Fibroblast of the aortic adventitia (primary cell): ENCODE measurements at regions not wholly inside any gene's neighbourhood (a gene's known extent, or its start where the extent isn't known, plus 50 kb on each side); places are given as distances from the start of the nearest gene placed in this dataset.

Source experiments
- DNase-seq: peaks from one replicate; pipeline ENCODE4 v3.0.0-alpha.2; 2010; ENCODE audit warnings: low read depth
- H3K4me3 ChIP-seq: 2 replicates; pipeline ENCODE4 v1.5.1; 2011; ENCODE audit warnings: low read depth, mild to moderate bottlenecking, control low read depth, low read length, moderate library complexity
- TF ChIP-seq, protein P1 (sequence below): IDR thresholded peaks from 2 replicates; pipeline ENCODE4 v1.5.1; 2011; ENCODE audit warnings: mild to moderate bottlenecking, low read length, control low read depth, inconsistent platforms; ENCODE audit not compliant: insufficient read depth

DNA sequence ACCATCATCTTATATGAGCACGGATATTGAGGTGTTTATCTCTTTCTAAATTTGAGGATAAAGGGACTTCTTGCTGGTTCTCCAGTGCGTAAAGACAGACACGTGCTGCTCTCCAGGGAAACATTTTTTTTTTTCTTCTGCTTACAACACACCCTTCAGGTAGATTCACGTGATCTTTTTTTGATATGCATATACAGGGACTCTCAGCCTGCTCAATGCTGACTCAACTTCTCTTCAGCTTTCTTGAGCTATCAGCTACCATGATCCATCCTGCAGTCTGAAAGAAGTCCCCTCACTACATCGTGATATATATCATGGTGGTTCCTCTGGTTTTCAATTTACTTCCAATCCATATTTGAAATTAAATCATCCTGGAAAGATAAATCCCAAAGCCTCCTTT lies 87.1 kb upstream of the SLITRK3 start:
- H3K4me3 ChIP-seq = no peak overlapping the region
- DNase-seq = no peak
- TF ChIP-seq, protein P1, sequence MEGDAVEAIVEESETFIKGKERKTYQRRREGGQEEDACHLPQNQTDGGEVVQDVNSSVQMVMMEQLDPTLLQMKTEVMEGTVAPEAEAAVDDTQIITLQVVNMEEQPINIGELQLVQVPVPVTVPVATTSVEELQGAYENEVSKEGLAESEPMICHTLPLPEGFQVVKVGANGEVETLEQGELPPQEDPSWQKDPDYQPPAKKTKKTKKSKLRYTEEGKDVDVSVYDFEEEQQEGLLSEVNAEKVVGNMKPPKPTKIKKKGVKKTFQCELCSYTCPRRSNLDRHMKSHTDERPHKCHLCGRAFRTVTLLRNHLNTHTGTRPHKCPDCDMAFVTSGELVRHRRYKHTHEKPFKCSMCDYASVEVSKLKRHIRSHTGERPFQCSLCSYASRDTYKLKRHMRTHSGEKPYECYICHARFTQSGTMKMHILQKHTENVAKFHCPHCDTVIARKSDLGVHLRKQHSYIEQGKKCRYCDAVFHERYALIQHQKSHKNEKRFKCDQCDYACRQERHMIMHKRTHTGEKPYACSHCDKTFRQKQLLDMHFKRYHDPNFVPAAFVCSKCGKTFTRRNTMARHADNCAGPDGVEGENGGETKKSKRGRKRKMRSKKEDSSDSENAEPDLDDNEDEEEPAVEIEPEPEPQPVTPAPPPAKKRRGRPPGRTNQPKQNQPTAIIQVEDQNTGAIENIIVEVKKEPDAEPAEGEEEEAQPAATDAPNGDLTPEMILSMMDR = no peak

DNA sequence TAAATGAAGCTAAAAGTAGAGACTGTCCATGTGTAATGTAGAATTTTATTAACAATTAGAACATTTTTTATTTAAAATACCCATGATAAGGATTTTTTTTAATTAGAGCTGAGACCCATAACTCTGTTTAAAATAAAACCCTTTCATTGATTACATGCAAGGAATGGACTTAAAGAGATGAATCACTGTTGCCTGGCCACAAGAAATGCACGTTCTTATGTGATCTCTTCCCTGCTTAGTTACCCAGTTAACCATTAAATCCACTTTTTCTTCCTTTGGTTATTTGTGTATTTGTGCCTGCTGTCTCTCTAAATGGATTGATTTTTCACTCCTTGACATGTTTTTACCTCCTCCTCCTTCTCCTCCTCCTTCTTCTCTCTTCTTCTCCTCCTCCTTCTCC lies 83.3 kb upstream of the SLITRK3 start:
- TF ChIP-seq, protein P1 = no peak
- no peak for DNase-seq
- no peak overlapping the region for H3K4me3 ChIP-seq

DNA sequence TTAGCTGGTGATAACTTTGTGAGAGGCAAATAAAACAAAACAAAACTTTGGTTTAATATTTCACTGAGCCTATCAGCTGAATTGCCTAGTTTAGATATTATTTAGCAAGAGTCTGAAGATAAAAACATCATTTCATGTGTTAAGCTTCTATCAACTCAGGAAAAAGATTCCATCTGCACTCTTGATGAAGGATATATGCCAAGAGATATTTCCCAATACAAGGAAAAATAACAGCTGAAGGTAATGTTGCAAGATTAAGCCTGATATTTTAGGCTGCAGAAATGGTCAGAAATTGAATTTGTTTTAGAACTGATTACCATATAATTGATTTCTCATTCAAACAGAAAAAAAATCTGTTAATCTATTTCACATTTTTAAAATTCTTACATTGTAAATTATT lies 77.2 kb upstream of the SLITRK3 start:
- DNase-seq = no peak
- TF ChIP-seq, protein P1 = no peak
- no peak overlapping the region for H3K4me3 ChIP-seq

DNA sequence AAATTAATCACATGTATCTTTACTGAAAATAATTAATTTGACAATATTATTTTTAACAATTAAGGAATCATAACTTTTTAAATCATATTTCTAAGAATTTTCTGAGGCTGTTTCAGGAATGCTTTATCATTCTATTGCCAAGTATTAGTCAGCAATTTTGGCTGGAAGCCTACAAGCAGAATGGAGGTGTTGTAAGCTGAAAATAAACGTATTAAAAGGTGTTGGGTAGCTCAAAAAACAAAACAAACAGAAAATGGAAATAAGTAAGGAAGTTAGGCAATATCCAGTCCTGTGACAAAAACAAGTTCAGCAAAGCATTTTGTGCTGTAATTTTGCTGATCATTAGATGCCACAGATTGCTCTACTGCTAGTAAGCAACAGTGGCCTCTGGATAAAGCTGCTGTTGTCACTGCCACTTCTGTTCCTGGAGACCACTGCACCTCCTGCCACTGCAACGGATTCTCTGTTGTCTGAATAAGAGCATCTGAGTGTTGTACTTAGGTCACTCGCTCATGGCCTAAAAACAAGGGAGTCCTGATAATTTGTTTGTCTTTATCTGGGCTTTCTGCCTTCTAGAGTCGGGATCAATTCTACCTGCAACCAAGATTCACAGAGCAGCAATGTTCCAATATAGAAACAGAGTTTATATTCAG lies 63.5 kb upstream of the SLITRK3 start:
- TF ChIP-seq, protein P1 = no peak
- no peak overlapping the region for H3K4me3 ChIP-seq
- peak; percentile 37 for DNase-seq

DNA sequence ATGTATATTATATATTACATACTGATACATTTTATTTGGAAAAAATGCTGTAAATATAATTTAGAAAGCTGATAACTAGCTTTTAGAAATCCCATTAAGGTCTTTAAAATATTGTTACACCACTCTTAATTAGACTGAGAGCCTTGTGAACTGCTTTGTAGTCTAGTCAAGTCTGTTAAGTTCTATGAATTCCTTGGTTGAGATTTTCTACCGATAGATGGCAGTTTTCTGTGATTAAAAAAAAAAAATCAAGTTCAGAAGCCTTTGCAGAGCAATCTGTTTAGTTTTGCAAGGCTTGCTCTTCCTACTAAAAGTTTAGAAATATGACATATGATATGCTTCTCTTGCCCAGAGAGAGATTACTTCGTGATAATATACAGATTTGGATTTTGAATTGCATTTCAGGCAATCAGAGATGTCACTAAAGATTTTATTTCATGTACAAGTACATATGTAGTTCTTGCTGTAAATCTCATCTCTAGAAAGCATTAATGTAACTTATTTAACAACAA lies 60.4 kb upstream of the SLITRK3 start:
- DNase-seq = peak; percentile 8
- TF ChIP-seq, protein P1 = peak; percentile 20
- H3K4me3 ChIP-seq = no peak overlapping the region

DNA sequence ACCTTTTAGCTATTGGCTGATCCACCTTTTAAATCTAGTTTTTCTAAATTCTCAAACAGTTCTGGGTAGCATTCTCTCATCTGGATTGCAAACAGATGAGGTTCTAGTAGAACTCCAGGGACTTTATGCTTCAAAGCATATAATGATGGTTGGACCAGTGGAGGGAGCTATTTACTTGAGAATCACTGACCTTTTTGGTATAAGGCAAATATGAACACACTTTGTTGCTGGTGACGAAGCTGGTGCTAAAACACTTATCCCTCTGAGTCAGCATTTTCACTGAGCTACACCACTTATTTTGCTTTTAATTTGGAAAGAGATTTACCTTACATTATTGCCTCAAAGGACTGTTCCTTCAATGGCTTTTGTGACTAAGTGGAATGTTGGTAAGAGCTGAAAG lies 58.6 kb upstream of the SLITRK3 start:
- peak; percentile 51 for DNase-seq
- TF ChIP-seq, protein P1 = peak; percentile 14
- H3K4me3 ChIP-seq = no peak overlapping the region
